GM12872 (cell line): ENCODE measurements at regions not wholly inside any gene's neighbourhood (a gene's known extent, or its start where the extent isn't known, plus 50 kb on each side); places are given as distances from the start of the nearest gene placed in this dataset.

Experiments used
- CTCF ChIP-seq: IDR thresholded peaks from 3 replicates; pipeline ENCODE4 v1.5.1; 2011; ENCODE audit warnings: low read depth, mild to moderate bottlenecking, low read length, moderate library complexity; ENCODE audit not compliant: insufficient read depth

DNA sequence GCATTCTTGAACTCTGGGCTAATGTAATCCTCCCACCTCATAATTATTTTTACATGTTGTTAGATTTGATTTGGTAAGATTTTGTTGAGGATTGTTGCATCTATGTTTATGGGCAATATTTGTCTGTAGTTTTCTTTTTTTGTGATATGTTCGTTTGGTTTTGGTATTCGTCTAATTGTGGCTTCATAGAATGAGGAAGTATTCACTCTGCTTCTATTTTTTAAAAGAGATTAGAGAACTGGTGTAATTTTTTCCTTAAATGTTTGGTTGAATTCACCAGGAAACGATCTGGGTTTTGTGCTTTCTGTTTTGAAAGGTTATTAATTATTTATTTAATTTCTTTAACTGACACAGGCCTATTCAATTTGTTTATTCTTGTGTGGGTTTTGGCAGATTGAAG lies 161.2 kb upstream of the NUDT6 start:
- TF ChIP-seq CTCF = no peak

DNA sequence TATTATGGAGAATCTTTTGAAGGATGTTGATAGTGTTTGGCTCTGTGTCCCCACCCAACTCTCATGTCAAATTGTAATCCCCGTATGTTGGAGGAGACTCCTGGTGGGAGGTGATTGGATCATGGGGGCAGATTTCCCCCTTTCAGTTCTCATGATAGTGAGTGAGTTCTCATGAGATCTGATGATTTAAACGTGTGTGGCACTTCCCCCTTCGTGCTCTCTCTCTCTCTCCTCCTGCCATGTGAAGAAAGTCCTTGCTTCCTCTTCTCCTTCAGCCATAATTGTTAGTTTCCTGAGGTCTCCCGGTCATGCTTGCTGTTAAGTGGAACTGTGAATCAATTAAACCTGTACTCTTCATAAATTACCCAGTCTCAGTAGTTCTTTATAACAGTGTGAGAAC lies 166.1 kb upstream of the NUDT6 start:
- TF ChIP-seq CTCF = no peak

GRCh38 chr4:123090886-123091285 lies 168.5 kb upstream of the NUDT6 start:
- TF ChIP-seq CTCF = no peak

DNA sequence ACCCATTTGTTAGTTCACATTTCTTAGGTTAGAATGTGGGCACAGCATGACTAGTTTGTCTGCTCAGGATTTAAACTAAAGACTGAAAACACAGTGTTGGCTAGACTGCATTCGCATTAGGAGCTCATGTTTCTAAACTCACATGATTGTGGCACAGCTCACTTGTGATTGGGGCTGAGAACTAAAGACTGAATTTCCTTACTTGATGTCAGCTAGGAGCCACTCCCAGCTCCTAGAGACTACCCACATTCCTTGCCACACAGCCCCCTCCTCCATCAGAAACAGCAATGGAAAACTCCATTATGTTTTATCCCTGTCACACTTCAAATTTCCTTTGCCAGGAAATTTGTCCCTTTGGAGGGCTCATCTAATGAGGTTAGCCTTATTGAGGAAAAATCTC lies 170.2 kb upstream of the NUDT6 start:
- no peak for TF ChIP-seq CTCF

- 0 out of 3 replicates have a peak, but pooled peaks have one; percentile 2 for TF ChIP-seq CTCF
These were observed 170.8 kb upstream of the NUDT6 start for GRCh38 chr4:123093236-123093635.

DNA sequence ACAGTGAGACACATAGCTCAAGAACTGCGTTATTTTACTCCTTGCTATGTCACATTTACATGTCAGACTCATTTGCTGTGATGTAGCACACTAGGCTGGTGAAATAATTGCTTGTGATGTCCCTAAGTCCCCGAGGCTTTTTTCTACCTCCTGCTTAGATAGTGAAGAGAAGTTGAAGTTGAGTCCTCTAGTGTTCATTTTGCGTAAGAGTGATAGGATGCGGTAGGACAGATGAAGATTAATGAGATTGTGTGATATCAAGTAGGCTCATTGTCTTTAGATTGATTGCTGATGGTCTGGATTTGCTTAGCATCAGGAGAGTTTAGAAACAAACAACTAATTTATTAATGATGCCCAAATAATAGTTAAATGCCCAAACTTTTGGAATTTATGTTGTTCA lies 173.6 kb upstream of the NUDT6 start:
- peak; percentile 41; the same call in 2 of the 3 replicates for TF ChIP-seq CTCF

GRCh38 chr4:123102897-123103471 lies 180.6 kb upstream of the NUDT6 start:
- TF ChIP-seq CTCF = peak; percentile 63
